Right atrium auricular region (tissue), 2 donors: ENCODE measurements at regions not wholly inside any gene's neighbourhood (a gene's known extent, or its start where the extent isn't known, plus 50 kb on each side); places are given as distances from the start of the nearest gene placed in this dataset.

Source experiments
- DNase-seq: peaks from one replicate; pipeline ENCODE4 v3.0.0-alpha.2; 2019; ENCODE audit warnings: low spot score
- H3K27ac ChIP-seq, 2 donors: fragments of 200-600 bp; sonication (generic); 1 replicate in 1 of 2; 2 replicates in 1 of 2; pipeline ENCODE4 v1.5.1; 2016 to 2019
- H3K27me3 ChIP-seq, 2 donors: fragments of 200-600 bp; sonication (generic); one replicate each; pipeline versions ENCODE4 v1.5.1 to v1.6.0; 2017 to 2019
- H3K36me3 ChIP-seq: fragments of 200-600 bp; sonication (generic); one replicate; pipeline ENCODE4 v1.5.1; 2016
- H3K4me1 ChIP-seq, 2 donors: fragments of 200-600 bp; sonication (generic); one replicate each; pipeline versions ENCODE4 v1.5.1 to v1.6.0; 2017 to 2019
- H3K4me3 ChIP-seq, 2 donors: fragments of 200-600 bp; sonication (generic); 1 replicate in 1 of 2; 2 replicates in 1 of 2; pipeline ENCODE4 v1.5.1; 2017 to 2019; ENCODE audit warnings: mild to moderate bottlenecking in 1 of 2, moderate library complexity in 1 of 2
- H3K9me3 ChIP-seq, 2 donors: fragments of 200-600 bp; sonication (generic); one replicate each; pipeline ENCODE4 v1.5.1; 2019
- TF ChIP-seq, protein P1 (sequence below), 2 donors: fragments of 200-600 bp; sonication (generic); IDR thresholded peaks; one replicate each; pipeline ENCODE4 v1.5.1; 2019; ENCODE audit warnings: antibody characterized with exemption in 2 of 2

DNA sequence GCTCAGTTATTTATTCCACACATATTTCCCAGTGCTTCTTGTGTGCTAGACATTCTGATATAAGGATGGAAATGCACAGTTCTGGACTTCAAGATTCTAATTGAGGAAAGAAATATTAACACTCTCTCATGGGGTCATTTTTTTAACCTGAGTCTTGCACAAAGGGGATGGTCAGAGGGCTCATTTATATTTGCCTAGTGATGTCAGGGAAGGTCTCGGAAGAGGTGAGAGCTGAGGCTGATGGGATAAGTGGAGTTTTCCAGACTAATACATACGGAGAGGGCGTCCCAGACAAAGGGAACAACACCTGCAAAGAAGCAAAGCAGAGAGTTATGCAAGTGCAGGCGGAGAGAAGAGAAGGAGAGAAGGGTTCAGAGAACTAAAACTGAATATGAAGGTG, 1304.6 kb upstream of the TENM4 start:
- Histone ChIP-seq H3K4me1 (no peaks in the 10 kb centered on the region), H3K27ac (no peak overlapping the region), H3K36me3 (no peaks in the 10 kb centered on the region), H3K4me3 (no peak overlapping the region), H3K27me3 (no peaks in the 10 kb centered on the region), H3K9me3 (no peaks in the 10 kb centered on the region)
- DNase-seq = no peak
- TF ChIP-seq, protein P1, sequence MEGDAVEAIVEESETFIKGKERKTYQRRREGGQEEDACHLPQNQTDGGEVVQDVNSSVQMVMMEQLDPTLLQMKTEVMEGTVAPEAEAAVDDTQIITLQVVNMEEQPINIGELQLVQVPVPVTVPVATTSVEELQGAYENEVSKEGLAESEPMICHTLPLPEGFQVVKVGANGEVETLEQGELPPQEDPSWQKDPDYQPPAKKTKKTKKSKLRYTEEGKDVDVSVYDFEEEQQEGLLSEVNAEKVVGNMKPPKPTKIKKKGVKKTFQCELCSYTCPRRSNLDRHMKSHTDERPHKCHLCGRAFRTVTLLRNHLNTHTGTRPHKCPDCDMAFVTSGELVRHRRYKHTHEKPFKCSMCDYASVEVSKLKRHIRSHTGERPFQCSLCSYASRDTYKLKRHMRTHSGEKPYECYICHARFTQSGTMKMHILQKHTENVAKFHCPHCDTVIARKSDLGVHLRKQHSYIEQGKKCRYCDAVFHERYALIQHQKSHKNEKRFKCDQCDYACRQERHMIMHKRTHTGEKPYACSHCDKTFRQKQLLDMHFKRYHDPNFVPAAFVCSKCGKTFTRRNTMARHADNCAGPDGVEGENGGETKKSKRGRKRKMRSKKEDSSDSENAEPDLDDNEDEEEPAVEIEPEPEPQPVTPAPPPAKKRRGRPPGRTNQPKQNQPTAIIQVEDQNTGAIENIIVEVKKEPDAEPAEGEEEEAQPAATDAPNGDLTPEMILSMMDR (IDR thresholded peaks at IDR 0.05) = no peak

DNA sequence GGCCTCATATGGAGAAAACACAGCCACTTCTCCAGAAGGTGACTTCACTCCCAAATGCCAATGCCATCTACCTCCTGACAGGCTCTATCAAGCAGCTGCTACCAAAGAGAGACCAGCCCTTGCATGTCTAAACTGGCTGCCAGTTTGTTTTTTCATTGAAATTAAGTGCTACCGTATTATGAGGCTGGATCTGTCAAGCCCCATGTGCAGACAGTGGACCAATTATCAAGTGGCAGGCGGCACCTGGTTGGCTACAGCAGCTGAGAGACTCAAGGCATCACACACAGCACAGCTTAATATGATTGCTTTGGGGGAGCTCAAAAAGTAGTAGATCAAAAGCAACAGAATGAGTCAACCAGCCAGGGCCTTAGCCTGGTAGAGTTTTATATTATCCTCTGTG, 1293.0 kb upstream of the TENM4 start:
- Histone ChIP-seq H3K4me3 (no peak overlapping the region), H3K4me1 (no peaks in the 10 kb centered on the region), H3K27ac (no peak overlapping the region), H3K27me3 (no peaks in the 10 kb centered on the region), H3K9me3 (no peaks in the 10 kb centered on the region), H3K36me3 (no peaks in the 10 kb centered on the region)
- TF ChIP-seq, protein P1 (IDR thresholded peaks at IDR 0.05) = no peak
- no peak for DNase-seq

DNA sequence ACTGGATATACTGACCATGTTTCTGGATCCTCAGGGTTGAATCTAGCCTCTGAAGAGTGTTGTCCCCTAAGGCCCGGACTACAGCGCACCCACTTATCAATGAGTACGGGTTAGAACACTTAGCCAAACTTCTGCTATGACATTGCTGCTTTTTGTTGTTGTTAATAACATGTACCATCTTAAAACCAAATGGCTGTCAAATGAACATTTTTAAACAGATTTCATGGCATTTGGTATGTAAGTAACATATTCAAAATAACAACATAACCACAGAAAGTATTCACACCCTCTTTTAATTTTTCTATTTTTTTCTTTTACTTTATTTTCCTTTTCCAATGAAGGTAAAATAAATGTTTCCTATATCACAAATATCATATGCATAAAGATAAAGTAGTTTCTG, 1292.5 kb upstream of the TENM4 start:
- H3K36me3 ChIP-seq = no peaks in the 10 kb centered on the region
- no peaks in the 10 kb centered on the region for H3K27me3 ChIP-seq
- H3K4me3 ChIP-seq = no peak overlapping the region
- H3K9me3 ChIP-seq = no peaks in the 10 kb centered on the region
- H3K27ac ChIP-seq = no peak overlapping the region
- no peak for DNase-seq
- TF ChIP-seq, protein P1 (IDR thresholded peaks at IDR 0.05) = no peak
- no peaks in the 10 kb centered on the region for H3K4me1 ChIP-seq

DNA sequence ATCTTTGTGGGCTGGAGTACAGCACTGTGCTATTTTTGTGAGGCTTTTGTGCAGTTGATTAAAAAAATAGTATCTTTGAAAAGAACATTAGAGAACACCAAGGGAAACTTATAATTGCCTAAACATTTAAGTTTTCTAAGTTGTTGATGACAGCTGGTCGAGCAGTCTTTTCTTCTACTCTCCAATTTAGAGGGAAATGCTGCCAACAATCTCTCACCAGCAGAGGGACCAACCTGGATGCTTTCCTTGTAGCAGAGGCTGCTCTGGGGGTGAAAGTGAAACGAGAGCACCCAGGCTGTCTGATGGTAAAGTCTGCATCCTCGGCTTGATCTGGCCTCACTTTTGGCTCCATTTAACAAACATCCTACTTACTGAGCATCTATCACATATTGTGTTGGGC, 1286.5 kb upstream of the TENM4 start:
- DNase-seq = no peak
- Histone ChIP-seq H3K4me1 (no peaks in the 10 kb centered on the region), H3K27ac (no peak overlapping the region), H3K36me3 (no peaks in the 10 kb centered on the region), H3K9me3 (no peaks in the 10 kb centered on the region), H3K4me3 (no peak overlapping the region), H3K27me3 (no peaks in the 10 kb centered on the region)
- TF ChIP-seq, protein P1 (IDR thresholded peaks at IDR 0.05) = peak in 1 of 2 donors; percentile 39

DNA sequence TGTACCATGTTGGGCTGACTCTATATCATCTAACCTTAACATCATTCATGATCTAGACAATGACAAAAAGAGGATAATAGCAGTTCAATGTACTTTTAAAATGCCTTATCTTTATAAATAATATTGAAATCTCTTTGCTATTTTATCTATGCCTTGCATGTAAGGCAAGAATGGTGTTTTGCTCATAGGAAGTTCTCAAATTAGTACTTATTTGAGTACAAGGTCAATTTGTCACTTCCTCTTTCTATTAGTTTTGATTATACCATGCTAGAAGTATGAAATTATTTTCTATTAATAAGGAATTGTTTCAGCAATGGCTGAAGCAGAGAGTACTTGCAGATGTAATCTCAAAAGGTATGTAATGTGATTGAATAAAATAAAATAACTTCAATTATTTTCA, 1285.4 kb upstream of the TENM4 start:
- TF ChIP-seq, protein P1 (IDR thresholded peaks at IDR 0.05) = no peak

DNA sequence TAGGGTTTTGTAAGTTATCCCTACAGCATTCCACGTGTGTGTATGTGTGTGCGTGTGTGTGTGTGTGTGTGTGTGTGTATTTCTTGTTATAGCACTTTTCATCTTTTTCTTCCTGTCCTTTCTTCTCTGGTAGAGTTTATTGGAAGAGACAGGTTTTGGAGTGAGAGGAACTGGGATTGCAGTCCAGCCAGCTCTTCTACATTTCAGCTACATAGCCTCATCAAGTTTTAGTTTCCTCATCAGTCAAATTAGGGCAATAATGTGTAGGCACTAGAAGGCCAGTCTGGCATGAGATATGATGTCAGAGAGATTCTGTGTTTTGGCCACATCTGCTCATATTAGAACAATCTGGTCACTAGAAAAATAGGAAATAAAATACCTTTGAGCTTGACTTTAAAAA, 1283.5 kb upstream of the TENM4 start:
- TF ChIP-seq, protein P1 (IDR thresholded peaks at IDR 0.05) = no peak
- H3K4me3 ChIP-seq = no peak overlapping the region
- H3K27ac ChIP-seq = no peak overlapping the region
- no peaks in the 10 kb centered on the region for H3K9me3 ChIP-seq
- no peaks in the 10 kb centered on the region for H3K4me1 ChIP-seq
- no peak for DNase-seq
- H3K27me3 ChIP-seq = no peaks in the 10 kb centered on the region
- H3K36me3 ChIP-seq = no peaks in the 10 kb centered on the region

More for the DNA sequence above, 1285.4 kb upstream of the TENM4 start:
- Histone ChIP-seq H3K4me3 (no peak overlapping the region), H3K4me1 (no peaks in the 10 kb centered on the region), H3K9me3 (no peaks in the 10 kb centered on the region), H3K36me3 (no peaks in the 10 kb centered on the region), H3K27ac (no peak overlapping the region), H3K27me3 (no peaks in the 10 kb centered on the region)
- no peak for DNase-seq
